Choroid plexus epithelial cell (primary cell): ENCODE measurements at regions not wholly inside any gene's neighbourhood (a gene's known extent, or its start where the extent isn't known, plus 50 kb on each side); places are given as distances from the start of the nearest gene placed in this dataset.

Experiments
- DNase-seq: peaks from one replicate; pipeline ENCODE4 v3.0.0-alpha.2; 2010; ENCODE audit warnings: low read depth
- H3K4me3 ChIP-seq: 2 replicates; pipeline ENCODE4 v1.5.1; 2011; ENCODE audit warnings: low read depth, mild to moderate bottlenecking, control low read depth, low read length, moderate library complexity
- TF ChIP-seq, protein P1 (sequence below): conservative IDR thresholded peaks from 2 replicates; pipeline ENCODE4 v1.5.1; 2011; ENCODE audit warnings: low read depth, mild to moderate bottlenecking, control low read depth, inconsistent platforms, low read length, moderate library complexity

DNA sequence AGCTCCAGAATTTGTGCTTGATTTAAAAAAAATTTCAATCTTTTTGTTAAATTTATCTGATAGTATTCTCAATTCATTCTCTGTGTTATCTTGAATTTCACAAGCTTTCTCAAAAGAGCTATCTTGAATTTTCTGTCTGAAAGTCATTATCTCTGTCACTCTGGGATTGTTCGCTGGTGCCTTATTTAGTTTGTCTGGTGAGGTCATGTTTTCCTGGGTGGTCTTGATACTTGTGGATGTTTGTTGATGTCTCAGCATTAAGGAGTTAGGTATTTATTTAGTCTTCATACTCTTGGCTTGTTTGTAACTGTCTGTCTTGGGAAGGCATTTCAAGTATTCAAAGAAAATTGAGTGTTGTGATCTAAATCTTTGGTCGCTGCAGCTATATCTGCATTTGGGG lies 106.3 kb downstream of the TNFSF13B start:
- TF ChIP-seq, protein P1, sequence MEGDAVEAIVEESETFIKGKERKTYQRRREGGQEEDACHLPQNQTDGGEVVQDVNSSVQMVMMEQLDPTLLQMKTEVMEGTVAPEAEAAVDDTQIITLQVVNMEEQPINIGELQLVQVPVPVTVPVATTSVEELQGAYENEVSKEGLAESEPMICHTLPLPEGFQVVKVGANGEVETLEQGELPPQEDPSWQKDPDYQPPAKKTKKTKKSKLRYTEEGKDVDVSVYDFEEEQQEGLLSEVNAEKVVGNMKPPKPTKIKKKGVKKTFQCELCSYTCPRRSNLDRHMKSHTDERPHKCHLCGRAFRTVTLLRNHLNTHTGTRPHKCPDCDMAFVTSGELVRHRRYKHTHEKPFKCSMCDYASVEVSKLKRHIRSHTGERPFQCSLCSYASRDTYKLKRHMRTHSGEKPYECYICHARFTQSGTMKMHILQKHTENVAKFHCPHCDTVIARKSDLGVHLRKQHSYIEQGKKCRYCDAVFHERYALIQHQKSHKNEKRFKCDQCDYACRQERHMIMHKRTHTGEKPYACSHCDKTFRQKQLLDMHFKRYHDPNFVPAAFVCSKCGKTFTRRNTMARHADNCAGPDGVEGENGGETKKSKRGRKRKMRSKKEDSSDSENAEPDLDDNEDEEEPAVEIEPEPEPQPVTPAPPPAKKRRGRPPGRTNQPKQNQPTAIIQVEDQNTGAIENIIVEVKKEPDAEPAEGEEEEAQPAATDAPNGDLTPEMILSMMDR, result no peak
- no peak for DNase-seq
- H3K4me3 ChIP-seq, result no peak overlapping the region

- H3K4me3 ChIP-seq, result no peak overlapping the region
- no peak for DNase-seq
- TF ChIP-seq, protein P1, result no peak
Measured at GRCh38 chr13:108376308-108376707, 106.8 kb downstream of the TNFSF13B start.

DNA sequence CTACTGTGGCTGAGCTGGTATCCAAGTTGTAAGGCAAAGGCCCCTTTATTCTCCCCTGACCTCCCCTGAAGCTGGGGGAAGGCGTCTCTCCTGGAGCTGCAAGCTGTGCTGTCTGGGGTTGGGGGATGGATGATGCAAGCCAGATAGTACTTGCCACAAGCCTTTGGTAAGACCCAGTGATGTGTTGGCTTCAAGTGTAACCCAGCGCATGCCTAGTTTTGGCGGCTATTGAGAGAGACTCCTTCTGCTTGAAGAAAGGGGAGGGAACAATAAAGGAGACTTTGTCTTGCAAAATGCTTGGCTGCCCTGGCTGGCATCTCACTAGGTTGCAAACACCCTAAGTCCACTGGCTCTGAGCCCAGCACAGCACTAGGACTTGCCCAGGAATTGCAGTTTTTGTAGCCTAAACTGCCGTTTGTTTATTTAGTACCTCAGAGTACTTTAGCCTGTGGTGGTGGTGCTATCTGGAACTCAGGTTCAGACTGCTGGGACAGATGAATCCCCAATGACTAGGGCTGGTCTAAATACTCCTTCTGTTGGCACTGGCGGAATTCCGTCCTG lies 108.2 kb downstream of the TNFSF13B start:
- no peak for DNase-seq
- no peak overlapping the region for H3K4me3 ChIP-seq
- TF ChIP-seq, protein P1, result no peak

DNA sequence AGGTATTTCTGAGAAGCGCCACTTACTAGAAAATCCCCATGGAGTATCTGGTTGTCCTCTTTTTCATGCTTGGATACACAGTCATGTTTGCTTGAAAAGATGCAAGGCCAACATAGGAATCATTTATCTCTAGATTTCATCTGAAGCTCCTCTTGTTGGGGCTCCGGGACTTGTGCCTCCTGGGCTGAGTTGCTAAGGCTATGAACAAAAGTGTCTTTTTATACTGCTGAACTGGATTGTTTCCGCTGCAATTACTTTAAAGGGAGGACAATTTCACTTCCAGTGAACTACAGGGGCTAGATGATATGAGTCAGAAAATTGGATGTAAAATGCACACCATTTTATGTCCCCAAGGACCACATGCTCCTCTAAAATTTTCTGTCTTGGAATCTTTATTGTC lies 114.1 kb downstream of the TNFSF13B start:
- no peak overlapping the region for H3K4me3 ChIP-seq
- TF ChIP-seq, protein P1, result no peak
- DNase-seq, result no peak

DNA sequence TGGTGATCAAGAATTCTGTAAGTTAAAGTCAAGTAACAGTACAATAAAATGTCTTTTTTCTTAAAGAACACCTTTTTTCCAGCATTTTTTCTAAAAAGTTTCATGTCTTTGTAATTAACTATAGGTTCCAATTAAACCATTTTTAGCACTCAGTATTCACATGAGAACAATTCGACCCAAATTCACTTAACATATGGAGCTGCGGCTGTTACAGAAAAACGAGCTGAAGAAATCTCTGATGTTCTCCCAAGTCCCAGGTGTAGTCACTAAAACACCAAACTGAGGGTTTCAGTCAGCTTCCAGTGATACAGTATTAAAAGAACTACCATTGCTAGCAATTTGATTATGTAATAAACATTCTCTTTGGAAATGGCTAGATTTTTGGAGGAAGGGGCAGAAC lies 117.6 kb downstream of the TNFSF13B start:
- TF ChIP-seq, protein P1, result no peak
- DNase-seq, result no peak
- H3K4me3 ChIP-seq, result no peak overlapping the region

DNA sequence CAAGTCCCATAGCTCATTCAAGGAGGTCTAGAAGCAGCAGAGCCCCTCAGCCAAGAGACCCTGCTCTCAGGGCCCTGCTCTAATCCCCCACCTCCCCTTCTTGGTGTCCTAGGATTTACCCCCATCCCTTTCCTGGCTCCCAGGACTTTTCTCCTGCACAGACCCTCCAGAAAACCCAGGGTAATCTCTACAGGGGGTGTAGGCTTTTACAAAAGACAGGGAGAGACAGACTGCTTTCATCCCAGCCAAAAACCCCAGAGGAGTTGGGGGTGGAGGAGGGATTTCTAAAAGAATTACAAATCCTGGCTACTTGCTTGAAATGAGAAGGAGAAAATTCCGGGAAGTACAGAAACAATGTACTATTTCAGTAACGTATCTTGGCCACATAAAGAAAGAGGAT lies 133.3 kb downstream of the TNFSF13B start:
- TF ChIP-seq, protein P1, result no peak
- H3K4me3 ChIP-seq, result no peak overlapping the region
- DNase-seq, result no peak

GRCh38 chr13:108407495-108407894 lies 138.0 kb downstream of the TNFSF13B start:
- TF ChIP-seq, protein P1, result no peak
- DNase-seq, result no peak
- no peak overlapping the region for H3K4me3 ChIP-seq
